Skeletal muscle tissue (tissue), 3 donors: ENCODE measurements at regions not wholly inside any gene's neighbourhood (a gene's known extent, or its start where the extent isn't known, plus 50 kb on each side); places are given as distances from the start of the nearest gene placed in this dataset.

Experiments
- H3K27ac ChIP-seq: one replicate; pipeline ENCODE4 v1.7.0; 2013; ENCODE audit warnings: mild to moderate bottlenecking, low read depth, low read length, inconsistent platforms
- H3K27me3 ChIP-seq, 3 donors: one replicate each; pipeline ENCODE4 v1.7.0; 2013; ENCODE audit warnings: low read length in 3 of 3; ENCODE audit not compliant: control insufficient read depth in 3 of 3, insufficient read depth in 3 of 3
- H3K36me3 ChIP-seq, 3 donors: one replicate each; pipeline ENCODE4 v1.7.0; 2013; ENCODE audit warnings: low read length in 3 of 3; ENCODE audit not compliant: control insufficient read depth in 3 of 3, insufficient read depth in 3 of 3
- H3K4me1 ChIP-seq, 3 donors: one replicate each; pipeline ENCODE4 v1.7.0; 2013; ENCODE audit warnings: low read length in 3 of 3, mild to moderate bottlenecking in 3 of 3; ENCODE audit not compliant: control insufficient read depth in 3 of 3, insufficient read depth in 3 of 3
- H3K4me3 ChIP-seq, 3 donors: one replicate each; pipeline ENCODE4 v1.7.0; 2013; ENCODE audit warnings: low read length in 3 of 3
- H3K9ac ChIP-seq, 3 donors: one replicate each; pipeline ENCODE4 v1.7.0; 2013; ENCODE audit warnings: low read length in 3 of 3, mild to moderate bottlenecking in 3 of 3, moderate library complexity in 2 of 3, low read depth in 1 of 3
- H3K9me3 ChIP-seq, 3 donors: one replicate each; pipeline ENCODE4 v1.7.0; 2013; ENCODE audit warnings: low read length in 3 of 3; ENCODE audit not compliant: control insufficient read depth in 3 of 3
- donor health status: Osteomylitis.

DNA sequence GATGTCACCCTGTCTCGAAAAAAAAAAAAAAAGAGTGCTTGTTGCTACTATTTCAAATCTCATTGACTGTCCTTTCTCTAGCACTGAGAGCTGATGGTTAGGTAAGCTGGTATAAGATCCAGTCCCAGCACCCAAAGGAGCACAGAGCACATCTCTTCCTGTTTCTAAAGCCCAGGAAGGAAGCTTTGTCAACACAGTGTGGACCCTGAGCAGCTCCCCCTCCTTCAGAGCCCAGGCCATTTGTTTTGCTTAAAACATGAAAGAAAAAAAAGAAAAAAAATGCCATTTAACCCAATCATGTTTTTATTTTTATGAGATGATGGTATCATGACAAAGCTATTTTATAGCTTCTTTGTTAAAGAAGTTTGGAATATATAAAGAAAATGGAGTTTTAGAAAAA lies 184.1 kb upstream of the DUSP10 start:
- H3K9ac ChIP-seq, result no peak overlapping the region
- peaks cover 0 to 3% (median 0%) of the 10 kb centered on the region in 3 donors for H3K9me3 ChIP-seq
- H3K4me3 ChIP-seq, result no peak overlapping the region
- H3K27me3 ChIP-seq, result no peaks in the 10 kb centered on the region
- no peaks in the 10 kb centered on the region for H3K36me3 ChIP-seq
- H3K4me1 ChIP-seq, result peaks cover 0 to 5% (median 3%) of the 10 kb centered on the region in 3 donors
- no peak overlapping the region for H3K27ac ChIP-seq

DNA sequence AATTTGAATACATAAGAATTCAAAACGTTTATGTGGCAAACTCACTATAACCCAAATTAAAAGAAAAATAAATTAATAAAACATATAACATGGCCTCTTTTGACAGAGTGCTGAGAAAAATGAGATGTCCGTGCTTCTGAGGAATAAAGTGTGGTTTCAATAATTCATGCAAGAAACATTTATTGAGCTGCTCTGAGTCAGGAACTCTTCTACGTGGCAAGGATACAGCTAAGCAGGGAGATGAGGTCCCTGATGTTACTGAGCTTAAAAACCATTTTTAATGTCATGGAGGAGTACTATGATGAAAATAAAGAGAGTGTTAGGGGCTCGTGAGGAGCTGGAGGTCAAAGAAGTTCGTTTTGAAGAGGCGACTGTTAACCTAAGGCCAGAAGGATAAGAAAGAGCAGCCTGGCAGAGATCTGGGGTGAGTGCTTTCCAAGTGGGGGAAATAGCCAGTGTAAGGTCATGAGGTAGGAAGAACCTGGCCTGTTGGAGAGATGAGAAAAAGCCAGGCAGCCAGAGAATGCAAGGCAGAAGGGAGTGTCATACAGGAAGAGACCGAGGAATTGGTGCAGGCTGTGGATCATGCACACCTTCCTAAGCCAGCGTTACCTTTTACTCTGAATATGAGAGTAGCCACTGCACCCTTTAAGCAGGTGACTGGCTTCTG lies 182.2 kb upstream of the DUSP10 start:
- H3K9me3 ChIP-seq, result no peaks in the 10 kb centered on the region
- no peak overlapping the region for H3K27ac ChIP-seq
- peaks cover 0 to 5% (median 3%) of the 10 kb centered on the region in 3 donors for H3K4me1 ChIP-seq
- no peaks in the 10 kb centered on the region for H3K27me3 ChIP-seq
- no peak overlapping the region for H3K4me3 ChIP-seq
- H3K36me3 ChIP-seq, result no peaks in the 10 kb centered on the region
- H3K9ac ChIP-seq, result no peak overlapping the region

DNA sequence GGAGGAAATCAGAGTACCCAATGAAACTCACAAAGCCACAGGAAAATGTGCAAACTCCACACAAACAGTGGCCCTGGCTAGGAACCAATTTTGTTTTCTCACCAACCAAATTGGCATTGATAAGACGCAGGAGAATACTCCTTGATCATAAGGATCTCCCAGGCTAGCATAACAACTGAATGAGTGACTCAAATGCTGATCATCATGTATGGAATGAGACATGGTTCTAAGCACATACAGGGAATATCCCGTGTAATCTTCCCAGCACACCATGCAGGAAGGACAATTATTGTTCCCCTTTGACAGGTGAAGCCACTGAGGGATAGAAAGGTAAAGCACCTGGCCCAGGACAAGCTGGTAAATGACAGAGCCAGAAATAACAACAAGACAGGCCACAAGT lies 180.0 kb upstream of the DUSP10 start:
- Histone ChIP-seq H3K9me3 (no peaks in the 10 kb centered on the region), H3K4me3 (no peak overlapping the region), H3K4me1 (peaks cover 0 to 5% (median 3%) of the 10 kb centered on the region in 3 donors), H3K9ac (no peak overlapping the region), H3K36me3 (no peaks in the 10 kb centered on the region), H3K27me3 (no peaks in the 10 kb centered on the region), H3K27ac (no peak overlapping the region)

DNA sequence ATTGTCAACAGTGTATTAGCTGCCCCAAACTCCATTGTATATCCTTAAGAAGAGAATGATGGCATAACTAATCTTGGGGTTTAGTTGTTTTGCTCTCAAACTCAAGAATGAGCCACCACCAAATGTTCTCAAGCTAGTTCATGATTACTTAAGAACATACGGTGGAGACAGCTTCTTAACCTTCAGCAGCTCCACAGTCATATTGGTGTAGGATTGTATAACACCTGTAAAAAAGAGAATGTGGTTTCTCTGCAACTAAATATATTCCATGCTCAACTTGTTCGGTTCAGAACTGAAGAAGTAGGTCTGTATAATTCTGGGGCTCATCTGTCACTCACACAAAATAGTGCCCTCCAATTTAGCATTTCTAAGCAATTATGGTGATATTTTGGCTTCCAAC lies 177.9 kb upstream of the DUSP10 start:
- H3K9ac ChIP-seq, result no peak overlapping the region
- no peaks in the 10 kb centered on the region for H3K9me3 ChIP-seq
- H3K27ac ChIP-seq, result no peak overlapping the region
- H3K27me3 ChIP-seq, result no peaks in the 10 kb centered on the region
- H3K4me3 ChIP-seq, result no peak overlapping the region
- peaks cover 0 to 5% (median 3%) of the 10 kb centered on the region in 3 donors for H3K4me1 ChIP-seq
- H3K36me3 ChIP-seq, result no peaks in the 10 kb centered on the region

DNA sequence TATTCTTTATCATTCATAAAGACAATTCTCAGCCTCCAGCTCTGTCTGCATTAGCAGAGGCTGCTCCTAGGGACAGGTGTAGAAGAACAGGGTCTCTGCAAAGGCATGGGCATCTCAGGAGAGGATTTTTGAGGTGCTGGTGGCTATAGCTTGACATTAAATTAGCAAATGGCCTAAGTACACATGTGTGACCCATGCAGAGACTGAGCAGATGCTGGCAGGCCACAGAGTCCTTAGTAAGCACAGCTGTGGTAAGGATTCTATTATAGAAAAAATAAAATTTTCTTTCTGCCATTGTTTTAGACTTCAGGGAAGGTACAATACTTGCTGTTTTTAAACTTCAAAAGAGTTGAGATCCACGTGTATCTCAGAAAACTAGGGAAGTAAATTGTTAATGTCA lies 177.5 kb upstream of the DUSP10 start:
- Histone ChIP-seq H3K9me3 (no peaks in the 10 kb centered on the region), H3K36me3 (no peaks in the 10 kb centered on the region), H3K4me3 (no peak overlapping the region), H3K4me1 (peaks cover 0 to 3% (median 2%) of the 10 kb centered on the region in 3 donors), H3K9ac (no peak overlapping the region), H3K27ac (no peak overlapping the region), H3K27me3 (no peaks in the 10 kb centered on the region)

DNA sequence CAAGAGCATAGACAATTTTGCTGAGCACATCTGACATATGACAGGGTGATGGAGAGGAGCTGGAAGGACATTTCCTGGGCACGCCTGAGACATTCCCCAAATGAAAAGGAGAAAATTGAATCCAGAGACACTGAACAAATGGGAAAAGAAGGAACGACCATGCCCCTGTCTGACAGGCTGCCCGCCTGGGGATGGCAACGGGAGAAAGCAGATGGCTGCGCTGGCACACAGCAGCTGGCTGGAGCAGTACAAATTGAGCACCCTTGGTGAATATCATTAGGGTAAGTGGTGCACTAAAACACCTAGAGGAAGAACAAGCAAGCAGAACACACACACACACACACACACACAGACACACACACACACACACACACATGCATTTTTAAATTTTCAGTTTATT lies 174.3 kb upstream of the DUSP10 start:
- H3K4me3 ChIP-seq, result no peak overlapping the region
- no peaks in the 10 kb centered on the region for H3K4me1 ChIP-seq
- H3K36me3 ChIP-seq, result no peaks in the 10 kb centered on the region
- H3K27me3 ChIP-seq, result no peaks in the 10 kb centered on the region
- H3K9ac ChIP-seq, result no peak overlapping the region
- H3K9me3 ChIP-seq, result no peaks in the 10 kb centered on the region
- no peak overlapping the region for H3K27ac ChIP-seq

DNA sequence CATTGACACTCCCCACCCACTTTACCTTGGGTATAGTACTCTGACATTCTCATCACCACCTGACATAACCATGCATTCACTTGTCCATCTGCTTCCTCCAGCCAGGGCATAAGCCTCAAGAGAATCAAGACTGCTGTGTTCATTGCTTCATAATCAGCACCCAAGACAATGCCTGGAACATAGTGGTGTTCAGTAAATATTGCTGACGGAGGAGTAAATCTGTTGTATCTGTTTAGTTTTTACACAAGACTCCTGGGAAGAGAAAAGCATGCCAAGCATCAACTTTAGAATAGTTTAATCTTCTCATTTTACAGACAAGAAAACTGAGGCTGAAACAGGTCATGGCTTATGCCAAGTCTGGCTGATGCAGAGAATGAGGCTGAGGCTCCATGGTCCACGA lies 173.9 kb upstream of the DUSP10 start:
- Histone ChIP-seq H3K9me3 (no peaks in the 10 kb centered on the region), H3K4me1 (no peaks in the 10 kb centered on the region), H3K9ac (no peak overlapping the region), H3K36me3 (no peaks in the 10 kb centered on the region), H3K4me3 (no peak overlapping the region), H3K27ac (no peak overlapping the region), H3K27me3 (no peaks in the 10 kb centered on the region)

DNA sequence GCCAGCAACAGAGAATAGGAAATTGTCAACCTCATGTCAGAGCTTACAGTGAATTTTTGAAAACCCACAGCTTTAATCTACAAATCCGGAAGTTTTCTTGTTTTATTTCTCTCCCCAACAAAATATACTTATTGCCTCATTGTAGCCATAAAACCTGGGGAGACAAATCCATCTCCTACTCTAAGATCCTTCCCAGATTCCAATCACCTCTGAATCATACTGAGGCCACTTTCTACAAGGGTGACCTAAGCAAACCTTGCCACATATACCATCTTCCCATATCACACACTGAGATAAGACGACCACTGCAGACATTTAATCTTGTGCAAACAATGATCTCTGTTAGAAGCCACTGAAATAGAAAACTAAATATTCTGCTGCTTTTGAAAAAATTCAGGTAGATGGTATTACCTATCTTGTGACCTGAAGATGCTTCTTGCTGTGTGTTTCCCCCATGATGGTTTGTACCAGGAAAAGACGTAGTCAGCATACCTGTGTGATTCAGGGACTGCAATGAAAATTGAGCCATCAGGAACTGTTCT lies 171.5 kb upstream of the DUSP10 start:
- Histone ChIP-seq H3K27ac (no peak overlapping the region), H3K4me3 (no peak overlapping the region), H3K36me3 (no peaks in the 10 kb centered on the region), H3K4me1 (no peaks in the 10 kb centered on the region), H3K9me3 (no peaks in the 10 kb centered on the region), H3K27me3 (no peaks in the 10 kb centered on the region), H3K9ac (no peak overlapping the region)

DNA sequence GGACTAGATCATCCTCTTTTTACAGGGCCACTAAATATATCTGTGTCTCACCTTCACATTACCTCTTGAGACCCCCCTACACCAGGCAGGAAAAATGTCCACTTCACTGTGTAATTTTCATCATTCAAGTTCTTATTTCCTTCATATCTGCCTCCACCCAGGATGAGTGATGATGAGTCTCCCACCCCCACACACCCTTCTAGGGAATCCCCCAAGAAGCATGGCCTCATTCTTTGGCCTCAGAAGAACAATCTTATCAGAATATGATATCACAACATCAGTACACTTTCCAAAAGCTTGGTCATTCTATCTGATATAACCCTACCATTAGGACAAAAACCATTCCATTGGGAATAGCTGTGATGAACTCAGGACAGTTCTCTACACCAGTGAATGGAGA lies 170.3 kb upstream of the DUSP10 start:
- no peaks in the 10 kb centered on the region for H3K36me3 ChIP-seq
- H3K9ac ChIP-seq, result no peak overlapping the region
- no peak overlapping the region for H3K27ac ChIP-seq
- H3K4me3 ChIP-seq, result no peak overlapping the region
- H3K4me1 ChIP-seq, result no peaks in the 10 kb centered on the region
- no peaks in the 10 kb centered on the region for H3K9me3 ChIP-seq
- no peaks in the 10 kb centered on the region for H3K27me3 ChIP-seq

DNA sequence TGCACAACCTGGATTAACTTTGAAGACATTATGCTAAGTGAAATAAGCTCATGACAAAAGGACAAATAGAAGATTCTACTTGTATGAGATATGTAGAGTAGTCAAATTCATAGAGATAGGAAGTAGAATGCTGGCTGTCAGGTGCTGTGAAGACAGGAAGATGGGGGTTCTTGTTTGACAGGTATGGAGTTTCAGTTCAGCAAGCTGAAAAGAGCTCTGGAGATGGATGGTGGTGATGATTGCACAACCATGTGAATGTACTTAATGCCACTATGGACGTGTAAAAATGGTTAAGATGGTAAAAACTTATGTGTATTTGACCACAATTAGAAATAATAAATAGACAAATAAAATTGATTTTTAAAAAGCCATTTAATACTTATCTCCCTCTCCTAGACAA lies 169.8 kb upstream of the DUSP10 start:
- Histone ChIP-seq H3K36me3 (no peaks in the 10 kb centered on the region), H3K27ac (no peak overlapping the region), H3K27me3 (no peaks in the 10 kb centered on the region), H3K4me1 (no peaks in the 10 kb centered on the region), H3K4me3 (no peak overlapping the region), H3K9ac (no peak overlapping the region), H3K9me3 (no peaks in the 10 kb centered on the region)
